ENCODE measurements at regions not wholly inside any gene's neighbourhood (a gene's known extent, or its start where the extent isn't known, plus 50 kb on each side); places are given as distances from the start of the nearest gene placed in this dataset.

DNA sequence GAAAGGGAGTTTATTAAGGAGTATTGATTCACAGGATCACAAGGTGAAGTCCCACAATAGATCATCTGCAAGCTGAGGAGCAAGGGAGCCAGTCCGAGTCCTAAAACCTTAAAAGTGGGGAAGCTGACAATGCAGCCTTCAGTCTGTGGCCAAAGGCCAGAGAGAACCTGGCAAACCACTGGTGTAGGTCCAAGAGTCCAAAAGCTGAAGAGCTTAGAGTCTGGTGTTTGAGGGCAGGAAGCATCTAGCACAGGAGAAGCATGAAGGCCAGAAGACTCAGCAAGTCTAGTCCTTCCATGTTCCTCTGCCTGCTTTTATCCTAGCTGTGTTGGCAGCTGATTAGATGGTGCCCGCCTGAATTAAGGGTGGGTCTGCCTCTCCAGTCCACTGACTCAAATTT lies 193.0 kb downstream of the KIF2B start:
- TF ChIP-seq CTCF (IDR thresholded peaks at IDR 0.05), result no peak
- no peak for TF ChIP-seq POLR2A (IDR thresholded peaks at IDR 0.05)
- no peak for TF ChIP-seq EP300 (IDR thresholded peaks at IDR 0.05)
